ENCODE measurements at regions not wholly inside any gene's neighbourhood (a gene's known extent, or its start where the extent isn't known, plus 50 kb on each side); places are given as distances from the start of the nearest gene placed in this dataset.

DNA sequence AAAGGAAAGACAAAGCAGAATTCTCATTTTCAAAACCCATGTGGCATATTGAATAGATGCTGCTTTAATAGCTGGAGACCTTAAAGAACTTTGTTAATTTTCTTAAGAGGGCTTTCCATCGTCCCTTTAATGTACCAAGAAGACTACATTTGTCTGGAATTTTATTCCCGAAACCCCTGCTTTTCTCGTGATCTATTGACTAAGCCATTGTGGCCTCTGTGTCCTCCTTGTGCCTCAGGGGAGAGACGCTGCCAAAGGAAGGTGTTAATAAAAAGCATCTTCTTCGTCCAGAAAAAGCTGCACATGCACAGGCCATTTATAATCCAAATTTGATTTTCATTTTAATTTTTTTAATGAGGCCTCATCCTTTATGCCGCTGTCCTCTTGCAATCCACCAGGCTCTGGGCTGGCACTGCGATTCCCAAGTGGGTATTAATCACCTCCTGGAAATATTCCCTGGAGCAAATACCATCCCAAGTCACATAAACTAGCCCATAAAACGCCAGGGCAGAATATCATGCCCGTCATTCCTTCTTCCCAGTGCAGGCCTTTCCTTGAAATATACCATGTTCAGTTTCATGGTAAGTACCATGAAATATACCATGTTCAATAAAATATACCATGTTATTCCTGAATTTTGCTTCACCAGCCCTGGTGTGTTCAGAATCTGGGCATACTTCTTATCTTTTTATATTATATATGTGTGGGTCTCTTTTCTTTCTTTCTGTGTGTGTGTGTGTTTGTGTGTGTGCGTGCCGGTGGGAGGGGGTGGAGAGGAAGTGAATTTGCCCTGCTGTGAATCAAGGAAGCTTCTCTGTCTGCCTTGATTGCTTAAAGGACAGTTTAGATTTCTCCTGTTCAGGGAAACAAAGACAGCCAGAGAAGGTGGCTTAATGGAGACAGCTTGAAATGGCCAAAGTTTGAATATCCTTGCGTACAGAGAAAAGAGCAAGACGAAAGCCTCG lies 147.6 kb downstream of the PHETA1 start:
- DNase-seq = no peak

DNA sequence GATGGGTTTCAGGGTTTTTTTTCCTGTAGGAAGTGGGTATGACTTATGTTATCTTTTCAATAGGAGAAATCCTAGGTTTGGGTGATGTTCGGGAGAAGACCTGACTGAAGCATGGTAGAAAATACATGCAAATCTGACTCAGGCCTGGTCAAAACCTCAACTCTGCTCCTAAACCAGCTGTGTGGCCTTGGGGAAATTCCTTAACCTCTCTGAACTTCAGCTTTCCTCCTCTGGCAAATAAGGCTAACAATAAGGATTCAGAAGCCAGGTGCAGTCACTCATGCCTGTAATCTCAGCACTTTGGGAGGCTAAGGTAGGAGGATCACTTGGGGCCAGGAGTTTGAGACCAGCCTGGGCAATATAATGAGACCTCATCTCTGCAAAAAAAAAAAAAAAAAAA lies 148.5 kb downstream of the PHETA1 start:
- DNase-seq = no peak

- DNase-seq = no peak
These were observed 149.5 kb downstream of the PHETA1 start for GRCh38 chr12:111219440-111219839.

DNA sequence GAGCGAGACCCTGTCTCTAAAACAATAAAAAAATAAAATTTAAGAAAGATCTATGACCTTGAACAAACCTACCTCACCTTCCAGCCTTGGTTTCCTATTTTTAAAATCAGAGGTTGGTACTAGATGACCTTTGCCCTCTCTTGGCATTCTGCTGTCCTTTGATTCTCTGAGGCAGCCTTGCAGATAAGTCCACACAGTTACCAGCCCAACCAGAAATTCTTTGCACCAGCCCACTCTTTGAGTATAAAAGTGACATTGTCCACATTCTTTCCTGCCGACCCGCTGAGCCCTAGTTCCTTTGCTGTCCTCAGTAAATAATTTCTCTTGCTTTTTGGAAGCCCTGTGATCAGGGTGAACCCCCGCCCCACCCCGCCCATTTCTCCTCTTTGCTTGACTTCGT lies 150.4 kb downstream of the PHETA1 start:
- no peak for DNase-seq

GRCh38 chr12:111216387-111217159 lies 152.3 kb downstream of the PHETA1 start:
- no peak for DNase-seq

GRCh38 chr12:111215881-111216280 lies 153.0 kb downstream of the PHETA1 start:
- no peak for DNase-seq

GRCh38 chr12:111214401-111214800 lies 154.5 kb downstream of the PHETA1 start:
- DNase-seq = no peak

DNA sequence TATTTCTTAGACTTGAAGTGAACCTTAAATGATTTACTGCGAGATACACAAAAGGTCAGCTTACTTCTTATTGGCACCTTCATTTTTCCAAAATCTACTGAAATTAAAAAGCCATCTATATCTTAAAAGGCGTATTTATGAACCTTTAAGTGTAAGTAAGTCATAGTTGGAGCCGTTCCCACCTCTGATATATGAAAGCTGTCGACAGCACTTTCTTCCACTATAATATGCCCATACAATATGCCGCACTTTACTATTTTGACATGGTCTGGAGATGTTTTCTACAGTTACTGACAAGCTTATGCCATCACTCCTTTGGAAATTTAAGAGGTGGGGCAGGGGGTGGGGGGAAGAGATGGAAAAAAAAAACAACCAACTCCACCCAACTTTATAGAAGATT lies 155.3 kb downstream of the PHETA1 start:
- DNase-seq = no peak

DNA sequence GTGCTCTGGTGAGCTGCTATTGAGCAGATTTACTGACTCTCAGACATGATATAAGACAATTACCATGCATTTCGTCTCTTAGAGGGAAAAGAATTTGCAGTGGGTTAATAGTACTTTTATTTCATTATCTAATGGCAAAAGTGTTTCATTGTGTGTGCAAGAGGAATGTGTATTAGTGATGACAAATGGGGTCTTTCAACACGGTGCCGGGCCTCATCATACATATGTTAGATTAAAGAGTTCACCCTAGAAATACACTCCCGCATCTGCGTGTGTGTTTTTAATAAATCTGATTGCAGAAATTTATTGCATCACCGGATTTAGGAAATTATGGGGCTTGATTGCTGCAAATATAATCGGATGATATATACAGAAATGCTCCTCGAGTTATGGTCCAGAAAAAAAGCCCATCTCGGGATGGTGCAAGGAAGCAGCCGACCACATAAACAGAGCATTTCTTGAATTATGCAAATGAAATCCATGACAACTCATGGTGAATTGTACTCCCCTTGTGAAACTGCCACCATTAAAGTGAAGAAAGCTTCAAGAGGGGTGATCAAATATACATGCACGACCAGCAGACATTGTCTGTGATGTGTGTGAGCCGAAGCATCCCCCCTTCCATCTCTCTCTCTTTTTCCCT lies 156.0 kb downstream of the PHETA1 start:
- DNase-seq = no peak

DNA sequence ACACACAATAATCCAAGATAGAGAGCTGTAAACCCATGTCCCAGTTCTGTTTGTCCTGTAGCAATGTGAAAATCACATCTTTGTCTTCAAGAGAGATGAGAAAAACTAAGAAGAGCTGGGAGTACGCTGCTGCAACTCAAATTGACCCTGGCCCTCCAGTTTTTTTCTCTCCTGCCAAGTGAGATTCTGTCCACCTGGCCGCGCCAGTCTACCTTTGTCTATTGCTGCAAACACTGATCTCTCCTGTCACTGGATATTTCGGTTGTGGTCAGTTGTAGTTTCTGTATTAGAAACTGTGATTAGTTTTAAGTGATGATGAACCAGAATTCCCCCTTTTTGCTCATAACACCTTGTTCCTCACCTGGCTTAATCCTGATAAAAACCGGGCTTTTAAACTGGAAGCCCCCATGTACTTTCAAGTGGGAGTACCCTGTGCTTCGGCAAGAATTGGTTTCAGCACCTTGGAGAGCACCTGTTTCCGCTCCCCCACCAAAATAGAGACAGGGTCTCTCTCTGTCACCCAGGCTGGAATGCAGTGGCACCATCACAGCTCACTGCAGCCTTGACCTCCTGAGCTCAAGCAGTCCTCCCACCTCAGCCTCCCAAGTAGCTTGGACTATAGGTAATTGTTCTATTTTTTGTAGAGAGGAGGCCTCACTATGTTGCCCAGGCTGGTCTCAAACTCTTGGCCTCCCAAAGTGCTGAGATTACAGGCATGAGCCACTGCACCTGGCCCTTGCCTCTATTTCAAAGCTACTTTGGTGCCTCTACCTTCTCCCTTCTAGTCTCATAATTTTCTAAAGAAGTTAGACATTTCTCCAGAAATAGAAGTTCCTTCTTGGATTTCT lies 156.8 kb downstream of the PHETA1 start:
- DNase-seq = no peak

GRCh38 chr12:111209811-111210210 lies 159.1 kb downstream of the PHETA1 start:
- DNase-seq = no peak

DNA sequence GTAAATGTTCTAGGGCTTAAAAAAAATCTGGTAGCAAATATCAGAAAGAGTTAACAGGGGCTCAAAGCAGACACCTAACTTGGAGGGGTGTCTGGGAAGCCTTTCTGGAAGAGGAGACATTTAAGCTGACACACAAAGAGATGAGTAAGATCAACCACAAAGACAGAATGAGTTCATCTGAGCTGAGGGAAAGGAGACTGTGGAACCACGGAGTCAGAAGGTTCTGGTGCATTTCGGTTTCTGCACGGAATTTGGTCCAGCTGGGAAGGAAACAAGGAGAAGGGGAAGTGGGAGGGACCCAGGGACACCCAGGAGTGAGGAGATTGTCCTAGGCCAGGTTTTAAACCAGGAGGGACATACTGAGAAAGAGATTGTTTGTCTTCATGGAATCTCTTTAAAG lies 161.1 kb downstream of the PHETA1 start:
- DNase-seq = no peak

DNA sequence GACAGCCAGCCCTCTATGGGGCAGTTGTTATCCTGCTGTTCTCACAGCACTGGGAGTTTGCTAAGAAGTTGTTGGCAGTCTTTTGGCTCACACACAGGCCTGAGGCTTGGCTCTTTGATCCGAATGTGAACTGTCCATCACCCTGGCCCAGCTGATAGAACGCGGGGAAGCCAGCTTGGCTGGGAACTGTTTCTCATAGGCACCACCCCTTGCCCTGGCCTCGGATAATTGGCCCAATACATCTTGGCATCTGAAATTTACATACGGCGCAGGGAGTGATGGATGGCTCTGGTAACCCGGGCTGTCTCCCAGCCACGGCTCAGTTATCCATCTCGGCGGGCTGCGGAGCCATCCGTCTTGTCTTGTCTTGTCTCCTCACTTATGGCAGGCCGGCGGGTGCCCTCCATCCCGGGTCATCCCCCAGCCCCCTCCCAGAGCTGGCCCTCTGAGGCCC lies 164.1 kb downstream of the PHETA1 start:
- no peak for DNase-seq

GRCh38 chr12:111203969-111204368 lies 164.9 kb downstream of the PHETA1 start:
- no peak for DNase-seq

DNA sequence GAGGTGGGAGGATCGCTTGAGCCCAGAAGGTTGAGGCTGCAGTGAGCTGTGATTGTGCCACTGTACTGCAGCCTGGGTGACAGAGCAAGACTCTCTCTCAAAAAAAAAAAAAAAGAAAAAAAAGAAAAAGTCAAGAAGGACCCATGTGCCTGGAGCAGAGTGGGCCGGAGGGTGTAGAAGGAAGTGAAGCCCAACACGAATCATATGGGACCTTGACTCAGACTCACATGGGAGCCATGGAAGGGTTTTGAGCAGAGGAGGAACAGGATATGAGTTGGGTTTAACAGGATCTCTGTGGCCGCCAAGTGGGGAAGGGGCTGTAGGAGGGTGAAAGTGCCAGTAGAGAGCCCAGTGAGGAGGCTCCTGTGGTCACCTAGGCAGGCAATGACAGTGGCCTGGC lies 165.4 kb downstream of the PHETA1 start:
- DNase-seq = no peak

- no peak for DNase-seq
These were observed 166.5 kb downstream of the PHETA1 start for GRCh38 chr12:111202237-111202915.

DNA sequence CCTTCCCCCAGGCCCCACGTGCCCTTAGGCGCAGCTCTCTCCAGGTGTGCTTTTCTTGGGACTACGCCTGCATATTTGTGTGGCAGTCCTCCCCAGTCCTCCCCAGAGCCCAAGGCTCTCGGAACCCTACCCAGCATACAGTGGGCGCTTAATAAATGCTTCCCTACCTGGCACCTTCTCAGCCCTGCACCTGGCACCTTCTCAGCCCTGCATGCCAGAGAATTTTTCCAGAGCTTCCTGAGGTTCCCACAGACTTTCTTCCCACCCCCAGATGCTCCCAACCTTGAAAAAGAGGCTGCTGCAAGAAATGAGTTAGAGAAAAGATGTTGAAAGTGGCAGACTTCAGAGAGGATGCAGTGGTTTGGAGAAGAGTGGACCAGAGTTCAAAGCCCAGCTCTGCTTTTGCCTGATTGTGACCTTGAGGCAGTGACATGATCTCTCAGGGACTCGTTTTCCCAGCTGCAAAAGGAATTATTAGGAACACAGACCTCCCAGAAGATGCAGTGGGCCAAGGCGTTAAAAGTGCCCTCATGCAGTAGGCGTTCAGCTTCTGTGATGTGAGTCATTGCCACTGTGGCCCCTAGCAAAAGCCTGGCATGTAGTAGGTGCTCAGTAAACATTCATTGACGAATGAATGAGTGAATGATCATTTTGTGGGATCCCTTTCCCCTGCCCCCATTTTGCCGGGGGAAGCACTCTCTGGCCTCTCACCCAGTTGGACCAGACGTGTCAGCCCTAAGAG lies 167.2 kb downstream of the PHETA1 start:
- no peak for DNase-seq

- no peak for DNase-seq
These were observed 167.9 kb downstream of the PHETA1 start for GRCh38 chr12:111201036-111201435.

GRCh38 chr12:111197376-111197944 lies 171.4 kb downstream of the PHETA1 start:
- DNase-seq = no peak

DNA sequence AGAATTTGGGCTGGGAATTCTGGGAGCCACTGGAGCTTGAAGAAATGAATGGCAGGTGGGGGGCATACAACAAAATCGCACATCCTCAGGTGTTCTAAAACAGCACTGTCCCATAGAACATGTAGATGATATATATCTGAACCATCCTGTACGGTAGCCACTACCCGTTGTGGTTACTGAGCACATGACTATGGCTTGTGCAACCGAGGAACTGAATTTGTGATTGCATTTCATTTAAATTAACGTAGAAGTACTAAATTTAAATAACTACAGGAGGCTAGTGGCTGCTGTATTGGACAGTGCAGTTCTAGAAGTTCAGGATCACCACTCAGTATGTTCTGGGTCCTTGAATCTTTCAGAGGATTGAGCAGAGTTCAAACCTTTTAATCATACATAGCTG lies 172.4 kb downstream of the PHETA1 start:
- DNase-seq = no peak

DNA sequence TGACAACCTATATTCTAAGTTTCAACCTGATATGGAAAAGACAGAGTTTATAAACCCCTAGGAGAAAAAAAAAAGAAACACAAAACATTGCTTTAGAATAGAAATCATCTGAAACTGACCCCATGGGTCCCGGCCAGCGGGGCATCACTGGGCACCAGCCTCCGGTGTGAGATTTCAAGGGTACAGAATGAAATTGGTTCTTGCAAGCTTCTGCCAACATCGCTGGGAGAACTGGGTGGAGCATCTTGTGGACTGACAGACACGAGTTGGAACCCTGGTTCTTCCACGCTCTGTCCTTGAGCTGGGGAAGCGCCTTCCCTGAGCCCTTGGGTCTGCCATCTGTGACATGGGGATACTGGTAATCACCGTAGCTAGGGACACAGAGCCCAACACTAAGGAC lies 173.6 kb downstream of the PHETA1 start:
- no peak for DNase-seq
